ENCODE measurements at regions not wholly inside any gene's neighbourhood (a gene's known extent, or its start where the extent isn't known, plus 50 kb on each side); places are given as distances from the start of the nearest gene placed in this dataset.
"Not testable (repeated sequence)": the region's sequence is repeated elsewhere in the genome, so short reads cannot be mapped to it uniquely, and the experiment has no call there.

GRCh38 chr14:26330982-26331381 is 266.9 kb downstream of the NOVA1 start:
- Mint-ChIP-seq H3K9me3 (peaks cover 0 to 24% of the 10 kb centered on the region in 2 donors), H3K27ac (no peak overlapping the region), H3K36me3 (peaks cover 0 to under 1% of the 10 kb centered on the region in 2 donors)
- DNase-seq (ENCODE audit: low spot score in 2 of 2) = no peak
- ATAC-seq = no peak

- peaks cover 0 to 7% of the 10 kb centered on the region in 2 donors for H3K36me3 Mint-ChIP-seq
- DNase-seq (ENCODE audit: low spot score in 2 of 2) = no peak
- no peak for ATAC-seq
- H3K9me3 Mint-ChIP-seq = peaks cover 0 to 24% of the 10 kb centered on the region in 2 donors
- no peak overlapping the region for H3K27ac Mint-ChIP-seq
Observed at GRCh38 chr14:26328791-26329190, 269.0 kb downstream of the NOVA1 start.

GRCh38 chr14:26323869-26324268 is 274.0 kb downstream of the NOVA1 start:
- H3K36me3 Mint-ChIP-seq = peaks cover 0 to 7% of the 10 kb centered on the region in 2 donors
- no peak for DNase-seq (ENCODE audit: low spot score in 2 of 2)
- ATAC-seq = no peak
- H3K27ac Mint-ChIP-seq = no peak overlapping the region
- peaks cover 9 to 20% of the 10 kb centered on the region in 2 donors for H3K9me3 Mint-ChIP-seq

GRCh38 chr14:26320886-26321285 is 276.9 kb downstream of the NOVA1 start:
- ATAC-seq = no peak
- DNase-seq (ENCODE audit: low spot score in 2 of 2) = no peak
- Mint-ChIP-seq H3K27ac (no peak overlapping the region), H3K36me3 (peaks cover 0 to 6% of the 10 kb centered on the region in 2 donors), H3K9me3 (peaks cover 14 to 17% of the 10 kb centered on the region in 2 donors)

GRCh38 chr14:26319139-26319864 is 278.5 kb downstream of the NOVA1 start:
- peaks cover 18% of the 10 kb centered on the region in 2 donors for H3K9me3 Mint-ChIP-seq
- no peaks in the 10 kb centered on the region for H3K36me3 Mint-ChIP-seq
- DNase-seq (ENCODE audit: low spot score in 2 of 2) = no peak
- no peak for ATAC-seq
- no peak overlapping the region for H3K27ac Mint-ChIP-seq

GRCh38 chr14:26304056-26304455 is 293.8 kb downstream of the NOVA1 start:
- Mint-ChIP-seq H3K36me3 (peaks cover 0 to 7% of the 10 kb centered on the region in 2 donors), H3K9me3 (peaks cover 16 to 31% of the 10 kb centered on the region in 2 donors), H3K27ac (no peak overlapping the region)
- ATAC-seq = no peak
- no peak for DNase-seq (ENCODE audit: low spot score in 2 of 2)

GRCh38 chr14:26293909-26294308 is 303.9 kb downstream of the NOVA1 start:
- ATAC-seq (no peak), DNase-seq (ENCODE audit: low spot score in 2 of 2) (no peak)
- peaks cover 16 to 31% of the 10 kb centered on the region in 2 donors for H3K9me3 Mint-ChIP-seq

GRCh38 chr14:26289891-26290486 is 307.8 kb downstream of the NOVA1 start:
- Mint-ChIP-seq H3K36me3 (peaks cover 0 to 7% of the 10 kb centered on the region in 2 donors), H3K27ac (no peak overlapping the region), H3K9me3 (peaks cover 16 to 28% of the 10 kb centered on the region in 2 donors)
- DNase-seq (ENCODE audit: low spot score in 2 of 2) = no peak
- ATAC-seq = no peak

More at GRCh38 chr14:26293909-26294308, 303.9 kb downstream of the NOVA1 start:
- peaks cover 0 to 7% of the 10 kb centered on the region in 2 donors for H3K36me3 Mint-ChIP-seq
- no peak overlapping the region for H3K27ac Mint-ChIP-seq

- no peaks in the 10 kb centered on the region for H3K36me3 Mint-ChIP-seq
- DNase-seq (ENCODE audit: low spot score in 2 of 2) (no peak), ATAC-seq (no peak)
- H3K27ac Mint-ChIP-seq = no peak overlapping the region
- peaks cover 9 to 21% of the 10 kb centered on the region in 2 donors for H3K9me3 Mint-ChIP-seq
Observed at GRCh38 chr14:26286913-26287205, 311.0 kb downstream of the NOVA1 start.

- ATAC-seq (no peak), DNase-seq (ENCODE audit: low spot score in 2 of 2) (no peak)
- Mint-ChIP-seq H3K27ac (no peak overlapping the region), H3K9me3 (peaks cover 9 to 17% of the 10 kb centered on the region in 2 donors), H3K36me3 (no peaks in the 10 kb centered on the region)
Observed at GRCh38 chr14:26286081-26286912, 311.5 kb downstream of the NOVA1 start.

GRCh38 chr14:26282578-26282977 is 315.3 kb downstream of the NOVA1 start:
- ATAC-seq = no peak
- H3K27ac Mint-ChIP-seq = no peak overlapping the region

GRCh38 chr14:26282011-26282410 is 315.8 kb downstream of the NOVA1 start:
- peaks cover 7 to 13% of the 10 kb centered on the region in 2 donors for H3K9me3 Mint-ChIP-seq
- H3K36me3 Mint-ChIP-seq; H3K27ac Mint-ChIP-seq; ATAC-seq; DNase-seq (ENCODE audit: low spot score in 2 of 2): not testable (repeated sequence)

More at GRCh38 chr14:26282578-26282977, 315.3 kb downstream of the NOVA1 start:
- no peak for DNase-seq (ENCODE audit: low spot score in 2 of 2)
- H3K9me3 Mint-ChIP-seq = peaks cover 7 to 13% of the 10 kb centered on the region in 2 donors
- no peaks in the 10 kb centered on the region for H3K36me3 Mint-ChIP-seq

- Mint-ChIP-seq H3K9me3 (peaks cover 7 to 13% of the 10 kb centered on the region in 2 donors), H3K27ac (no peak overlapping the region), H3K36me3 (no peaks in the 10 kb centered on the region)
- ATAC-seq = no peak
- no peak for DNase-seq (ENCODE audit: low spot score in 2 of 2)
Observed at GRCh38 chr14:26281280-26281998, 316.4 kb downstream of the NOVA1 start.

- Mint-ChIP-seq H3K9me3 (peaks cover 13 to 25% of the 10 kb centered on the region in 2 donors), H3K36me3 (no peaks in the 10 kb centered on the region), H3K27ac (no peak overlapping the region)
- ATAC-seq (no peak), DNase-seq (ENCODE audit: low spot score in 2 of 2) (no peak)
Observed at GRCh38 chr14:26276757-26277156, 321.1 kb downstream of the NOVA1 start.

GRCh38 chr14:26265170-26265685 is 332.6 kb downstream of the NOVA1 start:
- DNase-seq (ENCODE audit: low spot score in 2 of 2) (no peak), ATAC-seq (no peak)
- H3K36me3 Mint-ChIP-seq = peaks cover 0 to 5% of the 10 kb centered on the region in 2 donors
- no peak overlapping the region for H3K27ac Mint-ChIP-seq
- H3K9me3 Mint-ChIP-seq = peaks cover 16 to 22% of the 10 kb centered on the region in 2 donors

GRCh38 chr14:26261368-26262122 is 336.3 kb downstream of the NOVA1 start:
- ATAC-seq = no peak
- Mint-ChIP-seq H3K36me3 (peaks cover 0 to 5% of the 10 kb centered on the region in 2 donors), H3K9me3 (peaks cover 9 to 10% of the 10 kb centered on the region in 2 donors), H3K27ac (no peak overlapping the region)
- DNase-seq (ENCODE audit: low spot score in 2 of 2) = no peak
